ENCODE measurements at regions not wholly inside any gene's neighbourhood (a gene's known extent, or its start where the extent isn't known, plus 50 kb on each side); places are given as distances from the start of the nearest gene placed in this dataset.
A peak's percentile ranks its signal among the peaks of the same experiment; 100 is the strongest.

- Histone ChIP-seq H3K4me2 (ENCODE audit: unreplicated experiment) (no peak overlapping the region), H3K9me2 (ENCODE audit: insufficient read depth) (no peaks in the 10 kb centered on the region), H2AFZ (no peak overlapping the region), H3K4me1 (ENCODE audit: insufficient read depth) (peaks cover 19% of the 10 kb centered on the region), H4K20me1 (ENCODE audit: insufficient read depth) (no peaks in the 10 kb centered on the region), H3K79me2 (ENCODE audit: insufficient read depth) (no peaks in the 10 kb centered on the region), H3K4me3 (no peak overlapping the region), H3K36me3 (ENCODE audit: low read depth) (no peaks in the 10 kb centered on the region), H3K9me3 (ENCODE audit: low read depth) (no peaks in the 10 kb centered on the region), H3K27me3 (replicated peaks; ENCODE audit: insufficient read depth) (no peaks in the 10 kb centered on the region), H3F3A (ENCODE audit: insufficient read depth) (0 out of 2 replicates have a peak, but pooled peaks cover 11% of the 10 kb centered on the region), H3K27ac (no peak overlapping the region), H3K9ac (no peak overlapping the region)
- in situ Hi-C loops (cut with MboI): no loop called here
- TF ChIP-seq EZH2phosphoT487 (IDR thresholded peaks at IDR 0.05; ENCODE audit: insufficient read depth, low read depth): no peak
- no peak for TF ChIP-seq EZH2 (IDR thresholded peaks at IDR 0.05; ENCODE audit: insufficient read depth, poor library complexity, severe bottlenecking)
- WGBS, 2 experiments (ENCODE audit: low coverage in 1 of 2, low lambda C conversion rate in 2 of 2, missing lambda C conversion rate in 2 of 2): 90 to 93% methylated on average over 2 to 3 of the region's 3 CpGs
- DNase-seq: no peak
These were observed 98.1 kb upstream of the EGFL6 start for GRCh38 chrX:13471269-13471668.

- H3K9ac ChIP-seq: no peak overlapping the region
- DNase-seq: no peak
- no peak overlapping the region for H3K4me3 ChIP-seq
- H3K4me2 ChIP-seq (ENCODE audit: unreplicated experiment): no peak overlapping the region
- H4K20me1 ChIP-seq (ENCODE audit: insufficient read depth): no peaks in the 10 kb centered on the region
- H3K79me2 ChIP-seq (ENCODE audit: insufficient read depth): no peaks in the 10 kb centered on the region
- 0 out of 2 replicates have a peak, but pooled peaks cover 11% of the 10 kb centered on the region for H3F3A ChIP-seq (ENCODE audit: insufficient read depth)
- WGBS, 2 experiments (ENCODE audit: low coverage in 1 of 2, low lambda C conversion rate in 2 of 2, missing lambda C conversion rate in 2 of 2): 87 to 100% methylated on average over 3 of the region's 3 CpGs
- in situ Hi-C loops (cut with MboI): no loop called here
- no peaks in the 10 kb centered on the region for H3K27me3 ChIP-seq (replicated peaks; ENCODE audit: insufficient read depth)
- H3K36me3 ChIP-seq (ENCODE audit: low read depth): no peaks in the 10 kb centered on the region
- peaks cover 19% of the 10 kb centered on the region for H3K4me1 ChIP-seq (ENCODE audit: insufficient read depth)
- no peaks in the 10 kb centered on the region for H3K9me3 ChIP-seq (ENCODE audit: low read depth)
- H3K27ac ChIP-seq: no peak overlapping the region
- H3K9me2 ChIP-seq (ENCODE audit: insufficient read depth): no peaks in the 10 kb centered on the region
- H2AFZ ChIP-seq: no peak overlapping the region
- no peak for TF ChIP-seq EZH2 (IDR thresholded peaks at IDR 0.05; ENCODE audit: insufficient read depth, poor library complexity, severe bottlenecking)
- TF ChIP-seq EZH2phosphoT487 (IDR thresholded peaks at IDR 0.05; ENCODE audit: insufficient read depth, low read depth): no peak
These were observed 98.8 kb upstream of the EGFL6 start for GRCh38 chrX:13470685-13470977.

DNA sequence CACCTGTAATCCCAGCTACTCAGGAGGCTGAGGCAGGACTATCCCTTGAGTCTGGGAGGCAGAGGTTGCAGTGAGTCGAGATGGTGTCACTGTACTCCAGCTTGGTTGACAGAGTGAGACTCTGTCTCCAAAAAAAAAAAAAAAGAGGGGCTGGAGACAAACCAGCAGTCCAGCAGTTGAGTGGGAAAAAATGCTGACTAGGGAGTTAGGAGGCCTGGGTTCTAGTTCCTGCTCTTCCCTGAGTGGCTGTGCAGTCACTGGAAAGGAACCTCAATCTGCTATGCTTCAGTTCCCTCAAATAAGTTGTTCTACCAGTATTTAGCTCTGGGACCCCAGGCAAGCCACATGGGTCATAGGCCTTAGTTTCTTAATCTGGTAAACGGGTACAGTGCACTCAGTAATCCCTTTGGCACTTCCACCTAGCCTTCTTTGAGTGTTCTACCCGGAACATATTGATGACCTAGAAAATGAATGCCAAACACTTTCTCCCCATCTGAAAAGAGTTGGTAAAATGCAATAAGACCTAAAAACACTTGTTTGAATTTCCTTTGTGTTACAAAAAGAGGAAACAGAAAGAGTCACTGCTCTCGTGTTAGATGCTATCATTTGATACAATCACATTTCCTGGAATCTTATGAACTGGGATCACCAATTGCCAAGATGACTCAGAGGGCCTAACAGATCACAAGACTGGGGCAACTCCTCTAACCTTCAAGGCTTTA, 99.3 kb upstream of the EGFL6 start:
- Histone ChIP-seq H3K36me3 (ENCODE audit: low read depth) (no peaks in the 10 kb centered on the region), H3K9me2 (ENCODE audit: insufficient read depth) (no peaks in the 10 kb centered on the region), H2AFZ (no peak overlapping the region), H3K27ac (no peak overlapping the region), H3K4me3 (no peak overlapping the region), H4K20me1 (ENCODE audit: insufficient read depth) (no peaks in the 10 kb centered on the region), H3K9me3 (ENCODE audit: low read depth) (no peaks in the 10 kb centered on the region), H3K79me2 (ENCODE audit: insufficient read depth) (no peaks in the 10 kb centered on the region), H3K4me2 (ENCODE audit: unreplicated experiment) (no peak overlapping the region), H3K27me3 (replicated peaks; ENCODE audit: insufficient read depth) (no peaks in the 10 kb centered on the region), H3K9ac (no peak overlapping the region), H3K4me1 (ENCODE audit: insufficient read depth) (peaks cover 19% of the 10 kb centered on the region), H3F3A (ENCODE audit: insufficient read depth) (0 out of 2 replicates have a peak, but pooled peaks cover 11% of the 10 kb centered on the region)
- in situ Hi-C loops (cut with MboI): no loop called here
- peak; percentile 66 for DNase-seq
- 50 to 53% methylated on average over 4 of the region's 4 CpGs for WGBS, 2 experiments (ENCODE audit: low coverage in 1 of 2, low lambda C conversion rate in 2 of 2, missing lambda C conversion rate in 2 of 2)
- no peak for TF ChIP-seq EZH2 (IDR thresholded peaks at IDR 0.05; ENCODE audit: insufficient read depth, poor library complexity, severe bottlenecking)
- no peak for TF ChIP-seq EZH2phosphoT487 (IDR thresholded peaks at IDR 0.05; ENCODE audit: insufficient read depth, low read depth)

GRCh38 chrX:13468096-13468495, 101.3 kb upstream of the EGFL6 start:
- Histone ChIP-seq H3K9me3 (ENCODE audit: low read depth) (no peaks in the 10 kb centered on the region), H3F3A (ENCODE audit: insufficient read depth) (0 out of 2 replicates have a peak, but pooled peaks cover 10% of the 10 kb centered on the region), H3K9ac (no peak overlapping the region), H3K4me3 (no peak overlapping the region), H3K4me2 (ENCODE audit: unreplicated experiment) (no peak overlapping the region), H3K79me2 (ENCODE audit: insufficient read depth) (no peaks in the 10 kb centered on the region), H4K20me1 (ENCODE audit: insufficient read depth) (no peaks in the 10 kb centered on the region), H3K27ac (no peak overlapping the region), H3K27me3 (replicated peaks; ENCODE audit: insufficient read depth) (no peaks in the 10 kb centered on the region), H3K9me2 (ENCODE audit: insufficient read depth) (no peaks in the 10 kb centered on the region), H3K4me1 (ENCODE audit: insufficient read depth) (peaks cover 10% of the 10 kb centered on the region), H3K36me3 (ENCODE audit: low read depth) (no peaks in the 10 kb centered on the region), H2AFZ (no peak overlapping the region)
- in situ Hi-C loops (cut with MboI): no loop called here
- 98 to 100% methylated on average over 4 of the region's 4 CpGs for WGBS, 2 experiments (ENCODE audit: low coverage in 1 of 2, low lambda C conversion rate in 2 of 2, missing lambda C conversion rate in 2 of 2)
- DNase-seq: no peak
- TF ChIP-seq EZH2phosphoT487 (IDR thresholded peaks at IDR 0.05; ENCODE audit: insufficient read depth, low read depth) (no peak), EZH2 (IDR thresholded peaks at IDR 0.05; ENCODE audit: insufficient read depth, poor library complexity, severe bottlenecking) (no peak)

All from GM23248 (cell line).